GM12878 (cell line): ENCODE measurements at regions not wholly inside any gene's neighbourhood (a gene's known extent, or its start where the extent isn't known, plus 50 kb on each side); places are given as distances from the start of the nearest gene placed in this dataset.

Experiments
- ATAC-seq: fragments of 200-7000 bp; cut with Tn5 transposase; 3 replicates; pipeline ENCODE4 v1.9.1; 2020; ENCODE audit warnings: mild to moderate bottlenecking, moderate library complexity
- BruUV-seq: library from RNA; stranded (reverse); fragments of 400-500 nt; replicated peaks from 2 replicates; lab custom pipeline; 2021; lab: Mats Ljungman, UMichigan
- CTCF ChIA-PET: fragments of 300-600 bp; sonication (Branson Sonifier 250); formaldehyde crosslinking; extraction: SDS; loops from one replicate; lab custom pipeline; 2021; ENCODE audit warnings: inconsistent platforms; lab: Yijun Ruan, JAX
- POLR2A ChIA-PET: fragments of 350-600 bp; formaldehyde crosslinking; extraction: SDS; loops from one replicate; lab custom pipeline; 2021; ENCODE audit warnings: inconsistent platforms; lab: Charles Lee
- RAD21 ChIA-PET: fragments of 300-600 bp; sonication (Branson Sonifier 250); formaldehyde crosslinking; loops from one replicate; lab custom pipeline; 2023; ENCODE audit warnings: antibody characterized with exemption; ENCODE audit not compliant: unreplicated experiment; lab: Charles Lee
- SMC1A ChIA-PET: fragments of 300-600 bp; sonication (Branson Sonifier 250); formaldehyde crosslinking; loops from one replicate; lab custom pipeline; 2023; ENCODE audit not compliant: unreplicated experiment, uncharacterized antibody; lab: Charles Lee
- DNase-seq: peaks from one replicate; pipeline ENCODE4 v3.0.0-alpha.2; 2011; ENCODE audit warnings: low read depth, low spot score
- FAIRE-seq: peaks from 3 replicates; lab custom pipeline; 2011; peaks lifted over from hg19 to GRCh38; lab: Jason Lieb, UNC
- H2AFZ ChIP-seq: 2 replicates; pipeline ENCODE4 v1.6.0; 2011; ENCODE audit warnings: low read depth, low read length, control low read depth; ENCODE audit not compliant: control insufficient read depth
- H3K27ac ChIP-seq: 2 replicates; pipeline ENCODE4 v1.5.1; 2011; ENCODE audit warnings: control low read depth; ENCODE audit not compliant: control insufficient read depth, insufficient read depth
- H3K27me3 ChIP-seq, 2 experiments: replicated peaks in 1 of 2; 2 replicates each; pipeline versions ENCODE4 v1.6.0 to v1.6.1; 2011; ENCODE audit warnings: low read length in 1 of 2; ENCODE audit not compliant: control insufficient read depth in 2 of 2, insufficient read depth in 2 of 2
- H3K36me3 ChIP-seq, 2 experiments: 2 replicates each; pipeline ENCODE4 v1.5.1; 2011; ENCODE audit warnings: low read length in 1 of 2; ENCODE audit not compliant: control insufficient read depth in 2 of 2, insufficient read depth in 2 of 2
- H3K4me1 ChIP-seq: 2 replicates; pipeline ENCODE4 v1.6.1; 2011; ENCODE audit warnings: mild to moderate bottlenecking, low read length, moderate library complexity, mixed read lengths; ENCODE audit not compliant: control insufficient read depth, insufficient read depth
- H3K4me2 ChIP-seq: 2 replicates; pipeline ENCODE4 v1.6.0; 2011; ENCODE audit warnings: control low read depth; ENCODE audit not compliant: control insufficient read depth, insufficient read depth
- H3K4me3 ChIP-seq: fragments of 200-600 bp; sonication (generic); 2 replicates; pipeline ENCODE4 v1.5.1; 2016
- H3K79me2 ChIP-seq: 2 replicates; pipeline ENCODE4 v1.6.0; 2011; ENCODE audit warnings: low read length; ENCODE audit not compliant: control insufficient read depth, insufficient read depth
- H3K9ac ChIP-seq: 2 replicates; pipeline ENCODE4 v1.8.0; 2011; ENCODE audit warnings: low read length, control low read depth, mixed read lengths; ENCODE audit not compliant: control insufficient read depth, insufficient read depth
- H3K9me3 ChIP-seq: replicated peaks from 3 replicates; pipeline ENCODE4 v1.5.1; 2011; ENCODE audit warnings: mild to moderate bottlenecking, low read length; ENCODE audit not compliant: control insufficient read depth, insufficient read depth
- H4K20me1 ChIP-seq: 2 replicates; pipeline ENCODE4 v1.6.0; 2011; ENCODE audit not compliant: control insufficient read depth, insufficient read depth
- CHD4 ChIP-seq: fragments of 200-600 bp; sonication (generic); IDR thresholded peaks from 2 replicates; pipeline ENCODE4 v1.6.1; 2016; ENCODE audit warnings: mild to moderate bottlenecking
- ETV6 ChIP-seq, 2 experiments: fragments of 450-650 bp in 1 of 2; IDR thresholded peaks in 1 of 2; conservative IDR thresholded peaks in 1 of 2; 2 replicates each; pipeline ENCODE4 v1.6.1; 2014; ENCODE audit warnings: antibody characterized with exemption in 1 of 2, borderline replicate concordance in 1 of 2, low read depth in 1 of 2, mild to moderate bottlenecking in 1 of 2, moderate library complexity in 1 of 2
- EZH2 ChIP-seq: IDR thresholded peaks from 2 replicates; pipeline ENCODE4 v1.6.1; 2012; ENCODE audit warnings: low read depth, mild to moderate bottlenecking, control low read depth, inconsistent platforms, low read length, borderline replicate concordance; ENCODE audit not compliant: control insufficient read depth
- HSF1 ChIP-seq: fragments of 150-350 bp; IDR thresholded peaks from 2 replicates; pipeline ENCODE4 v1.6.1; 2014; ENCODE audit warnings: mild to moderate bottlenecking, low read depth, low read length
- MTA2 ChIP-seq: fragments of 450-650 bp; IDR thresholded peaks from 2 replicates; pipeline ENCODE4 v1.6.1; 2016; ENCODE audit warnings: low read depth, mild to moderate bottlenecking, moderate library complexity
- POU2F2 ChIP-seq: IDR thresholded peaks from 3 replicates; pipeline ENCODE4 v1.6.1; 2011; ENCODE audit warnings: low read depth, mild to moderate bottlenecking, low read length, borderline replicate concordance
- RELB ChIP-seq: fragments of 450-650 bp; IDR thresholded peaks from 2 replicates; pipeline ENCODE4 v1.6.1; 2017; ENCODE audit warnings: low read depth, mild to moderate bottlenecking, moderate library complexity
- SUZ12 ChIP-seq: fragments of 200-600 bp; sonication (generic); IDR thresholded peaks from one replicate; pipeline ENCODE4 v1.6.1; 2018; ENCODE audit warnings: antibody characterized with exemption, mild to moderate bottlenecking; ENCODE audit not compliant: unreplicated experiment
- ZBED1 ChIP-seq: IDR thresholded peaks from 2 replicates; pipeline ENCODE4 v1.6.1; 2016; ENCODE audit warnings: borderline replicate concordance
- WGBS: methylation state at CpG from one replicate; pipeline ENCODE4 v1.1.6; 2016; ENCODE audit warnings: low lambda C conversion rate; ENCODE audit not compliant: insufficient replicate concordance, insufficient coverage; ENCODE audit errors: missing lambda C conversion rate; 5-methylcytosine and 5-hydroxymethylcytosine counted together
- in situ Hi-C: fragments of 300-500 bp; cut with MboI; formaldehyde crosslinking; loops from 9 replicates; pipeline ENCODE4 v1.14.3; 2018; ENCODE audit warnings: mixed read lengths
- intact Hi-C: fragments of 100-400 bp; cut with micrococcal nuclease; formaldehyde crosslinking; loops from one replicate; pipeline ENCODE4 v1.14.2; 2022; ENCODE audit not compliant: unreplicated experiment
- TF ChIP-seq, protein P1 (sequence below): fragments of 450-650 bp; IDR thresholded peaks from 2 replicates; pipeline ENCODE4 v1.6.1; 2017; ENCODE audit warnings: mild to moderate bottlenecking, moderate library complexity
- TF ChIP-seq, protein P2 (sequence below): fragments of 450-650 bp; IDR thresholded peaks from 2 replicates; pipeline ENCODE4 v1.6.1; 2017; ENCODE audit warnings: mild to moderate bottlenecking, low read depth, inconsistent platforms; ENCODE audit not compliant: poor library complexity, severe bottlenecking

- TF ChIP-seq, protein P1, sequence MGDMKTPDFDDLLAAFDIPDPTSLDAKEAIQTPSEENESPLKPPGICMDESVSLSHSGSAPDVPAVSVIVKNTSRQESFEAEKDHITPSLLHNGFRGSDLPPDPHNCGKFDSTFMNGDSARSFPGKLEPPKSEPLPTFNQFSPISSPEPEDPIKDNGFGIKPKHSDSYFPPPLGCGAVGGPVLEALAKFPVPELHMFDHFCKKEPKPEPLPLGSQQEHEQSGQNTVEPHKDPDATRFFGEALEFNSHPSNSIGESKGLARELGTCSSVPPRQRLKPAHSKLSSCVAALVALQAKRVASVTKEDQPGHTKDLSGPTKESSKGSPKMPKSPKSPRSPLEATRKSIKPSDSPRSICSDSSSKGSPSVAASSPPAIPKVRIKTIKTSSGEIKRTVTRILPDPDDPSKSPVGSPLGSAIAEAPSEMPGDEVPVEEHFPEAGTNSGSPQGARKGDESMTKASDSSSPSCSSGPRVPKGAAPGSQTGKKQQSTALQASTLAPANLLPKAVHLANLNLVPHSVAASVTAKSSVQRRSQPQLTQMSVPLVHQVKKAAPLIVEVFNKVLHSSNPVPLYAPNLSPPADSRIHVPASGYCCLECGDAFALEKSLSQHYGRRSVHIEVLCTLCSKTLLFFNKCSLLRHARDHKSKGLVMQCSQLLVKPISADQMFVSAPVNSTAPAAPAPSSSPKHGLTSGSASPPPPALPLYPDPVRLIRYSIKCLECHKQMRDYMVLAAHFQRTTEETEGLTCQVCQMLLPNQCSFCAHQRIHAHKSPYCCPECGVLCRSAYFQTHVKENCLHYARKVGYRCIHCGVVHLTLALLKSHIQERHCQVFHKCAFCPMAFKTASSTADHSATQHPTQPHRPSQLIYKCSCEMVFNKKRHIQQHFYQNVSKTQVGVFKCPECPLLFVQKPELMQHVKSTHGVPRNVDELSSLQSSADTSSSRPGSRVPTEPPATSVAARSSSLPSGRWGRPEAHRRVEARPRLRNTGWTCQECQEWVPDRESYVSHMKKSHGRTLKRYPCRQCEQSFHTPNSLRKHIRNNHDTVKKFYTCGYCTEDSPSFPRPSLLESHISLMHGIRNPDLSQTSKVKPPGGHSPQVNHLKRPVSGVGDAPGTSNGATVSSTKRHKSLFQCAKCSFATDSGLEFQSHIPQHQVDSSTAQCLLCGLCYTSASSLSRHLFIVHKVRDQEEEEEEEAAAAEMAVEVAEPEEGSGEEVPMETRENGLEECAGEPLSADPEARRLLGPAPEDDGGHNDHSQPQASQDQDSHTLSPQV = no peak
- no peak for TF ChIP-seq POU2F2
- no peak for TF ChIP-seq RELB
- no peak for TF ChIP-seq EZH2
- TF ChIP-seq SUZ12 = no peak
Measured at GRCh38 chr11:91433284-91434010, 791.2 kb upstream of the FAT3 start (continued).

DNA sequence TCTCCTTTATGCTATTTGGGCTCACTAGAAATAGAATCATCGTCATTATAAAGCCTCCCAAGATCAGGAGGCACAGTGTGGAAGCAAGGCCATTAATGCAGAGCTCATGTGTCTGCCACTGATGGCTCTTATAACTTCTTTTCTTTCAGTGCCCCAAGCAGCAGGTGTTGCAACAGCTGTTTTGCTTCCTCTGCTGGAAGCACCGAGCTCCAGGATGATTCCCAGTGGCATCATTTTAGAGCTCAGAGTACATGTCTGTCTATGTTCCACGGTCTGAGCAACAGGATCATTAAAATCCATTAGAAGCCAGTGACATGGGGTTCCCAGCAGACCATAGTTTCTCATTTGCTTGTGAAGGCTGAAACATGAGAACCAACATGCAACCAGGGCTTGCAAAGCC is 803.0 kb upstream of the FAT3 start:
- Histone ChIP-seq H4K20me1 (no peaks in the 10 kb centered on the region), H3K36me3 (no peaks in the 10 kb centered on the region), H3K9ac (no peak overlapping the region), H3K79me2 (no peaks in the 10 kb centered on the region), H2AFZ (no peak overlapping the region), H3K27me3 (no peaks in the 10 kb centered on the region), H3K9me3 (no peaks in the 10 kb centered on the region), H3K4me2 (no peak overlapping the region), H3K4me1 (no peaks in the 10 kb centered on the region), H3K27ac (no peak overlapping the region), H3K4me3 (no peak overlapping the region)
- 4% methylated on average over 3 of the region's 3 CpGs for WGBS
- ChIA-PET RAD21 (interaction anchor here (1.0 kb wide), 1 partner anchor 95 kb away, joined by 3 read pairs; no protein-coding TSS in a partner anchor), CTCF (no interaction called here), SMC1A (no interaction called here), POLR2A (interaction anchor here (0.6 kb wide), 1 partner anchor 597 kb away, joined by 3 read pairs; no protein-coding TSS in a partner anchor)
- intact Hi-C loops (no loop called here), in situ Hi-C loops (no loop called here)
- ATAC-seq (no peak), DNase-seq (no peak), FAIRE-seq (no peak)
- no TSS peak for BruUV-seq
- TF ChIP-seq ETV6 (conservative IDR thresholded peaks at IDR 0.05 in 1 of 2, IDR thresholded peaks at IDR 0.05 in 1 of 2; ENCODE audit: borderline replicate concordance in 1 of 2, low read depth in 1 of 2) = no peak
- TF ChIP-seq, protein P2, sequence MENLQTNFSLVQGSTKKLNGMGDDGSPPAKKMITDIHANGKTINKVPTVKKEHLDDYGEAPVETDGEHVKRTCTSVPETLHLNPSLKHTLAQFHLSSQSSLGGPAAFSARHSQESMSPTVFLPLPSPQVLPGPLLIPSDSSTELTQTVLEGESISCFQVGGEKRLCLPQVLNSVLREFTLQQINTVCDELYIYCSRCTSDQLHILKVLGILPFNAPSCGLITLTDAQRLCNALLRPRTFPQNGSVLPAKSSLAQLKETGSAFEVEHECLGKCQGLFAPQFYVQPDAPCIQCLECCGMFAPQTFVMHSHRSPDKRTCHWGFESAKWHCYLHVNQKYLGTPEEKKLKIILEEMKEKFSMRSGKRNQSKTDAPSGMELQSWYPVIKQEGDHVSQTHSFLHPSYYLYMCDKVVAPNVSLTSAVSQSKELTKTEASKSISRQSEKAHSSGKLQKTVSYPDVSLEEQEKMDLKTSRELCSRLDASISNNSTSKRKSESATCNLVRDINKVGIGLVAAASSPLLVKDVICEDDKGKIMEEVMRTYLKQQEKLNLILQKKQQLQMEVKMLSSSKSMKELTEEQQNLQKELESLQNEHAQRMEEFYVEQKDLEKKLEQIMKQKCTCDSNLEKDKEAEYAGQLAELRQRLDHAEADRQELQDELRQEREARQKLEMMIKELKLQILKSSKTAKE = no peak
- no peak for TF ChIP-seq CHD4
- TF ChIP-seq ZBED1 = no peak
- TF ChIP-seq HSF1 = no peak
- no peak for TF ChIP-seq MTA2
